ENCODE measurements at regions not wholly inside any gene's neighbourhood (a gene's known extent, or its start where the extent isn't known, plus 50 kb on each side); places are given as distances from the start of the nearest gene placed in this dataset.

- Histone ChIP-seq H3K27ac (no peak overlapping the region), H3K9me3 (no peaks in the 10 kb centered on the region), H3K27me3 (no peaks in the 10 kb centered on the region), H3K4me1 (peaks cover 0 to 16% (median 7%) of the 10 kb centered on the region in 4 donors), H3K4me3 (no peak overlapping the region), H3K36me3 (no peaks in the 10 kb centered on the region)
- 12 to 54% methylated on average over 4 of the region's 4 CpGs for WGBS, 2 donors
- intact Hi-C loops (cut with DNase I) = no loop called here
- DNase-seq = no peak
- TF ChIP-seq CTCF (IDR thresholded peaks at IDR 0.05) (no peak), POLR2AphosphoS5 (IDR thresholded peaks at IDR 0.05) (no peak)
These were observed 249.0 kb upstream of the ZNF608 start for GRCh38 chr5:124995421-124995820.

- TF ChIP-seq POLR2A (IDR thresholded peaks at IDR 0.05) (no peak), POLR2AphosphoS5 (IDR thresholded peaks at IDR 0.05) (no peak), CTCF (IDR thresholded peaks at IDR 0.05) (no peak), EP300 (IDR thresholded peaks at IDR 0.05) (no peak)
- Histone ChIP-seq H3K9me3 (no peaks in the 10 kb centered on the region), H3K4me3 (no peak overlapping the region), H3K27ac (no peak overlapping the region), H3K4me1 (peaks cover 0 to 16% (median 7%) of the 10 kb centered on the region in 4 donors), H3K27me3 (no peaks in the 10 kb centered on the region), H3K36me3 (no peaks in the 10 kb centered on the region)
- DNase-seq = no peak
- intact Hi-C loops (cut with DNase I) = no loop called here
- 80 to 85% methylated on average over 4 of the region's 4 CpGs for WGBS, 2 donors
These were observed 249.8 kb upstream of the ZNF608 start for GRCh38 chr5:124996023-124996763.

GRCh38 chr5:124996764-124997077 lies 250.3 kb upstream of the ZNF608 start:
- Histone ChIP-seq H3K4me3 (no peak overlapping the region), H3K36me3 (no peaks in the 10 kb centered on the region), H3K27me3 (no peaks in the 10 kb centered on the region), H3K4me1 (peaks cover 0 to 16% (median 7%) of the 10 kb centered on the region in 4 donors), H3K27ac (no peak overlapping the region), H3K9me3 (no peaks in the 10 kb centered on the region)
- TF ChIP-seq POLR2A (IDR thresholded peaks at IDR 0.05) (no peak), EP300 (IDR thresholded peaks at IDR 0.05) (no peak)
- DNase-seq = no peak
- intact Hi-C loops (cut with DNase I) = no loop called here
- 86 to 90% methylated on average over 3 of the region's 3 CpGs for WGBS, 2 donors

GRCh38 chr5:124997186-124997893 lies 250.9 kb upstream of the ZNF608 start:
- Histone ChIP-seq H3K27me3 (no peaks in the 10 kb centered on the region), H3K4me1 (peaks cover 0 to 16% (median 7%) of the 10 kb centered on the region in 4 donors), H3K36me3 (no peaks in the 10 kb centered on the region), H3K9me3 (no peaks in the 10 kb centered on the region), H3K27ac (no peak overlapping the region), H3K4me3 (no peak overlapping the region)
- no peak for TF ChIP-seq EP300 (IDR thresholded peaks at IDR 0.05)
- no peak for TF ChIP-seq CTCF (IDR thresholded peaks at IDR 0.05)
- no peak for TF ChIP-seq POLR2A (IDR thresholded peaks at IDR 0.05)
- no peak for TF ChIP-seq POLR2AphosphoS5 (IDR thresholded peaks at IDR 0.05)
- intact Hi-C loops (cut with DNase I) = no loop called here
- 93 to 94% methylated on average over 3 of the region's 3 CpGs for WGBS, 2 donors
- no peak for DNase-seq

GRCh38 chr5:124998520-124998919 lies 252.1 kb upstream of the ZNF608 start:
- Histone ChIP-seq H3K27ac (no peak overlapping the region), H3K4me1 (peaks cover 0 to 16% (median 7%) of the 10 kb centered on the region in 4 donors), H3K27me3 (no peaks in the 10 kb centered on the region), H3K36me3 (no peaks in the 10 kb centered on the region), H3K4me3 (no peak overlapping the region), H3K9me3 (no peaks in the 10 kb centered on the region)
- no peak for DNase-seq
- intact Hi-C loops (cut with DNase I) = no loop called here
- WGBS, 2 donors = 69 to 83% methylated on average over 1 of the region's 1 CpG
- TF ChIP-seq EP300 (IDR thresholded peaks at IDR 0.05) = no peak

All from sigmoid colon (tissue), 6 donors.